ENCODE measurements at regions not wholly inside any gene's neighbourhood (a gene's known extent, or its start where the extent isn't known, plus 50 kb on each side); places are given as distances from the start of the nearest gene placed in this dataset.

GRCh38 chr9:23556459-23556858 is 269.6 kb downstream of the ELAVL2 start:
- H3K4me1 ChIP-seq (ENCODE audit: control insufficient read depth in 3 of 3, insufficient read depth in 2 of 3, low read depth in 1 of 3, low read length in 2 of 3) = no peaks in the 10 kb centered on the region
- 63 to 80% (median 73%) methylated on average over 1 of the region's 1 CpG for WGBS, 3 donors
- no peak for FAIRE-seq

DNA sequence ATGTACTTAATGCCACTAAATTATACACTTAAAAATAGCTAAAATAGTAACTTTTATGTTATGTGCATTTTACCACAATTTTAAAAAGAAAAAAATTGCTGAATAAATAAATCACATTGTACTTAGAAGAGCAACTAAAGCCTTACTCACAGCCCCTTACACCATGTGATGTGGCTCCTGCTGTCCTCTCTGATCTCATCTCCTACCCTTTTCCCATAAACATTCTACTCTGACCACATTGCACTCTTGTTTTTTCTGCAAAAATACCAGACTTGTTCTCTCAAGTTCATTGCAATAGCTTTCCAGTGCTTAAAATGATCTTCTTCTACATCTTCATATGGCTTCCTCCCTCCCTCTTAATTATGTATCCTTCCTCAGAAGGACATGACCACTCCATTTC is 268.4 kb downstream of the ELAVL2 start:
- Histone ChIP-seq H3K36me3 (ENCODE audit: control insufficient read depth in 3 of 3, insufficient read depth in 2 of 3, low read depth in 1 of 3, low read length in 3 of 3) (no peaks in the 10 kb centered on the region), H3K4me3 (ENCODE audit: low read depth in 1 of 3, low read length in 3 of 3) (no peak overlapping the region), H3K9me3 (ENCODE audit: control insufficient read depth in 2 of 2, insufficient read depth in 1 of 2, low read depth in 1 of 2, low read length in 1 of 2) (no peaks in the 10 kb centered on the region), H3K27ac (ENCODE audit: low read depth in 1 of 3, low read length in 2 of 3) (no peak overlapping the region), H3K27me3 (ENCODE audit: control insufficient read depth in 3 of 3, insufficient read depth in 3 of 3, low read length in 3 of 3) (no peaks in the 10 kb centered on the region), H3K4me1 (ENCODE audit: control insufficient read depth in 3 of 3, insufficient read depth in 2 of 3, low read depth in 1 of 3, low read length in 2 of 3) (no peaks in the 10 kb centered on the region)
- no peak for FAIRE-seq
- no peak for DNase-seq

More at GRCh38 chr9:23556459-23556858, 269.6 kb downstream of the ELAVL2 start:
- Histone ChIP-seq H3K4me3 (ENCODE audit: low read depth in 1 of 3, low read length in 3 of 3) (no peak overlapping the region), H3K9me3 (ENCODE audit: control insufficient read depth in 2 of 2, insufficient read depth in 1 of 2, low read depth in 1 of 2, low read length in 1 of 2) (no peaks in the 10 kb centered on the region), H3K36me3 (ENCODE audit: control insufficient read depth in 3 of 3, insufficient read depth in 2 of 3, low read depth in 1 of 3, low read length in 3 of 3) (no peaks in the 10 kb centered on the region), H3K27me3 (ENCODE audit: control insufficient read depth in 3 of 3, insufficient read depth in 3 of 3, low read length in 3 of 3) (no peaks in the 10 kb centered on the region), H3K27ac (ENCODE audit: low read depth in 1 of 3, low read length in 2 of 3) (no peak overlapping the region)
- DNase-seq = no peak

- Histone ChIP-seq H3K27me3 (ENCODE audit: control insufficient read depth in 3 of 3, insufficient read depth in 3 of 3, low read length in 3 of 3) (no peaks in the 10 kb centered on the region), H3K4me1 (ENCODE audit: control insufficient read depth in 3 of 3, insufficient read depth in 2 of 3, low read depth in 1 of 3, low read length in 2 of 3) (no peaks in the 10 kb centered on the region), H3K4me3 (ENCODE audit: low read depth in 1 of 3, low read length in 3 of 3) (no peak overlapping the region), H3K27ac (ENCODE audit: low read depth in 1 of 3, low read length in 2 of 3) (no peak overlapping the region), H3K9me3 (ENCODE audit: control insufficient read depth in 2 of 2, insufficient read depth in 1 of 2, low read depth in 1 of 2, low read length in 1 of 2) (no peaks in the 10 kb centered on the region), H3K36me3 (ENCODE audit: control insufficient read depth in 3 of 3, insufficient read depth in 2 of 3, low read depth in 1 of 3, low read length in 3 of 3) (no peaks in the 10 kb centered on the region)
- WGBS, 3 donors = 77 to 84% (median 83%) methylated on average over 4 of the region's 4 CpGs
- FAIRE-seq (no peak), DNase-seq (no peak)
Observed at GRCh38 chr9:23559522-23559921, 266.5 kb downstream of the ELAVL2 start.

- Histone ChIP-seq H3K4me1 (ENCODE audit: control insufficient read depth in 3 of 3, insufficient read depth in 2 of 3, low read depth in 1 of 3, low read length in 2 of 3) (no peaks in the 10 kb centered on the region), H3K9me3 (ENCODE audit: control insufficient read depth in 2 of 2, insufficient read depth in 1 of 2, low read depth in 1 of 2, low read length in 1 of 2) (no peaks in the 10 kb centered on the region), H3K27ac (ENCODE audit: low read depth in 1 of 3, low read length in 2 of 3) (no peak overlapping the region), H3K27me3 (ENCODE audit: control insufficient read depth in 3 of 3, insufficient read depth in 3 of 3, low read length in 3 of 3) (no peaks in the 10 kb centered on the region), H3K4me3 (ENCODE audit: low read depth in 1 of 3, low read length in 3 of 3) (no peak overlapping the region), H3K36me3 (ENCODE audit: control insufficient read depth in 3 of 3, insufficient read depth in 2 of 3, low read depth in 1 of 3, low read length in 3 of 3) (no peaks in the 10 kb centered on the region)
- DNase-seq (no peak), FAIRE-seq (no peak)
- 53 to 59% (median 58%) methylated on average over 3 of the region's 3 CpGs for WGBS, 3 donors
Observed at GRCh38 chr9:23563517-23563916, 262.5 kb downstream of the ELAVL2 start.

DNA sequence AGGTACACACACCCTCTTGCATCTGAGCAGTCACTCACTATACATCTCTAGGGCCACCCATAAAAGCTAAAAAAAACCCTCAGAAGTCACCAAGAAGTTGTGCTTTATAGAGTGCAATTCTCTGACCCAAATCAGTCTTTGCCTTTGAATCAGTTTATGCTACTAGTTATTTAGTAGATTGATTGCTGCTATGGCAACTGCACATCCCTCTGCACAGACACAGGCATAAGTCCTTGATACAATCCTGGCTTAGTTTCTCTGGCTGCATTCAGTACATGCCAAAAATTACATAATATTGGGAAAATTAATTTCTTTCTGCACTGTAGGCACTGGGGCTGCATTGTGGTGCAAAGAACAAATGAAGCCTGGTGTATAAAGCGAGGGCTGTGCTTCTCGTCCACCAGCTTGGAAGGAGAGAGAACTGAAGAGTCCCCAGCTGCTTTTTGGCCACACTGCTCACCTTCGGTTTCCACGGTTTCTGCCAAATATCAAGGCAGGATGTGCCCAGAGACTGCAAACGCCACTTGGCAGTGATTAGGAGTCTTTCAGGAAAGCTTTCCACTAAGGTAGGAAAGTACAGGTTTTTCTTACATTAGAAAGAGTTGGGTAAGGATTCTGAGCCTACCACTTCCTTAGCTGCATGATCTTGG is 258.4 kb downstream of the ELAVL2 start:
- H3K27me3 ChIP-seq (ENCODE audit: control insufficient read depth in 3 of 3, insufficient read depth in 3 of 3, low read length in 3 of 3) = no peaks in the 10 kb centered on the region
- no peaks in the 10 kb centered on the region for H3K36me3 ChIP-seq (ENCODE audit: control insufficient read depth in 3 of 3, insufficient read depth in 2 of 3, low read depth in 1 of 3, low read length in 3 of 3)
- H3K27ac ChIP-seq (ENCODE audit: low read depth in 1 of 3, low read length in 2 of 3) = no peak overlapping the region
- no peak for FAIRE-seq
- H3K9me3 ChIP-seq (ENCODE audit: control insufficient read depth in 2 of 2, insufficient read depth in 1 of 2, low read depth in 1 of 2, low read length in 1 of 2) = no peaks in the 10 kb centered on the region
- 58 to 76% (median 67%) methylated on average over 5 of the region's 5 CpGs for WGBS, 3 donors
- H3K4me3 ChIP-seq (ENCODE audit: low read depth in 1 of 3, low read length in 3 of 3) = no peak overlapping the region
- no peaks in the 10 kb centered on the region for H3K4me1 ChIP-seq (ENCODE audit: control insufficient read depth in 3 of 3, insufficient read depth in 2 of 3, low read depth in 1 of 3, low read length in 2 of 3)
- DNase-seq = no peak

GRCh38 chr9:23571414-23572104 is 254.5 kb downstream of the ELAVL2 start:
- Histone ChIP-seq H3K36me3 (ENCODE audit: control insufficient read depth in 3 of 3, insufficient read depth in 2 of 3, low read depth in 1 of 3, low read length in 3 of 3) (no peaks in the 10 kb centered on the region), H3K27me3 (ENCODE audit: control insufficient read depth in 3 of 3, insufficient read depth in 3 of 3, low read length in 3 of 3) (no peaks in the 10 kb centered on the region), H3K27ac (ENCODE audit: low read depth in 1 of 3, low read length in 2 of 3) (no peak overlapping the region), H3K9me3 (ENCODE audit: control insufficient read depth in 2 of 2, insufficient read depth in 1 of 2, low read depth in 1 of 2, low read length in 1 of 2) (no peaks in the 10 kb centered on the region), H3K4me1 (ENCODE audit: control insufficient read depth in 3 of 3, insufficient read depth in 2 of 3, low read depth in 1 of 3, low read length in 2 of 3) (no peaks in the 10 kb centered on the region), H3K4me3 (ENCODE audit: low read depth in 1 of 3, low read length in 3 of 3) (no peak overlapping the region)
- WGBS, 3 donors = 65 to 76% (median 72%) methylated on average over 2 of the region's 2 CpGs
- DNase-seq (no peak), FAIRE-seq (no peak)

GRCh38 chr9:23573800-23574199 is 252.2 kb downstream of the ELAVL2 start:
- Histone ChIP-seq H3K27me3 (ENCODE audit: control insufficient read depth in 3 of 3, insufficient read depth in 3 of 3, low read length in 3 of 3) (no peaks in the 10 kb centered on the region), H3K36me3 (ENCODE audit: control insufficient read depth in 3 of 3, insufficient read depth in 2 of 3, low read depth in 1 of 3, low read length in 3 of 3) (no peaks in the 10 kb centered on the region), H3K4me3 (ENCODE audit: low read depth in 1 of 3, low read length in 3 of 3) (no peak overlapping the region), H3K4me1 (ENCODE audit: control insufficient read depth in 3 of 3, insufficient read depth in 2 of 3, low read depth in 1 of 3, low read length in 2 of 3) (no peaks in the 10 kb centered on the region), H3K9me3 (ENCODE audit: control insufficient read depth in 2 of 2, insufficient read depth in 1 of 2, low read depth in 1 of 2, low read length in 1 of 2) (no peaks in the 10 kb centered on the region), H3K27ac (ENCODE audit: low read depth in 1 of 3, low read length in 2 of 3) (no peak overlapping the region)
- DNase-seq (no peak), FAIRE-seq (no peak)

- Histone ChIP-seq H3K27me3 (ENCODE audit: control insufficient read depth in 3 of 3, insufficient read depth in 3 of 3, low read length in 3 of 3) (no peaks in the 10 kb centered on the region), H3K4me3 (ENCODE audit: low read depth in 1 of 3, low read length in 3 of 3) (no peak overlapping the region), H3K4me1 (ENCODE audit: control insufficient read depth in 3 of 3, insufficient read depth in 2 of 3, low read depth in 1 of 3, low read length in 2 of 3) (no peaks in the 10 kb centered on the region), H3K9me3 (ENCODE audit: control insufficient read depth in 2 of 2, insufficient read depth in 1 of 2, low read depth in 1 of 2, low read length in 1 of 2) (no peaks in the 10 kb centered on the region), H3K27ac (ENCODE audit: low read depth in 1 of 3, low read length in 2 of 3) (no peak overlapping the region), H3K36me3 (ENCODE audit: control insufficient read depth in 3 of 3, insufficient read depth in 2 of 3, low read depth in 1 of 3, low read length in 3 of 3) (no peaks in the 10 kb centered on the region)
- DNase-seq (no peak), FAIRE-seq (no peak)
- 17 to 44% (median 18%) methylated on average over 1 of the region's 1 CpG for WGBS, 3 donors
Observed at GRCh38 chr9:23577611-23578010, 248.4 kb downstream of the ELAVL2 start.

GRCh38 chr9:23581931-23582330 is 244.1 kb downstream of the ELAVL2 start:
- no peaks in the 10 kb centered on the region for H3K36me3 ChIP-seq (ENCODE audit: control insufficient read depth in 3 of 3, insufficient read depth in 2 of 3, low read depth in 1 of 3, low read length in 3 of 3)
- no peaks in the 10 kb centered on the region for H3K27me3 ChIP-seq (ENCODE audit: control insufficient read depth in 3 of 3, insufficient read depth in 3 of 3, low read length in 3 of 3)
- H3K9me3 ChIP-seq (ENCODE audit: control insufficient read depth in 2 of 2, insufficient read depth in 1 of 2, low read depth in 1 of 2, low read length in 1 of 2) = no peaks in the 10 kb centered on the region
- no peaks in the 10 kb centered on the region for H3K4me1 ChIP-seq (ENCODE audit: control insufficient read depth in 3 of 3, insufficient read depth in 2 of 3, low read depth in 1 of 3, low read length in 2 of 3)
- no peak for DNase-seq
- WGBS, 3 donors = 66 to 77% (median 68%) methylated on average over 3 of the region's 3 CpGs
- H3K27ac ChIP-seq (ENCODE audit: low read depth in 1 of 3, low read length in 2 of 3) = no peak overlapping the region
- FAIRE-seq = no peak
- no peak overlapping the region for H3K4me3 ChIP-seq (ENCODE audit: low read depth in 1 of 3, low read length in 3 of 3)
